OCI-LY3 (cell line): ENCODE measurements at regions not wholly inside any gene's neighbourhood (a gene's known extent, or its start where the extent isn't known, plus 50 kb on each side); places are given as distances from the start of the nearest gene placed in this dataset.

Experiments
- H2AFZ ChIP-seq: fragments of 200-600, 300-600 bp; shearing (Covaris generic); 2 replicates; pipeline ENCODE4 v1.6.0; 2014; ENCODE audit warnings: antibody characterized with exemption, low read depth, low read length
- H3K27ac ChIP-seq: fragments of 200-600, 300-600 bp; sonication (generic); 2 replicates; pipeline ENCODE4 v1.5.1; 2014; ENCODE audit warnings: mild to moderate bottlenecking, low read length, moderate library complexity, mixed read lengths
- H3K27me3 ChIP-seq: fragments of 200-600, 300-600 bp; sonication (generic); 2 replicates; pipeline ENCODE4 v1.6.1; 2014; ENCODE audit warnings: low read depth, low read length, mixed read lengths
- H3K36me3 ChIP-seq: fragments of 200-600, 300-600 bp; sonication (generic); replicated peaks from 2 replicates; pipeline ENCODE3; 2014; ENCODE audit warnings: low read depth, low read length, mixed read lengths
- H3K4me1 ChIP-seq: fragments of 300-600, 200-600 bp; sonication (generic); 2 replicates; pipeline ENCODE4 v1.6.1; 2014; ENCODE audit warnings: low read length, mixed read lengths
- H3K4me2 ChIP-seq: fragments of 200-600, 300-600 bp; sonication (generic); 2 replicates; pipeline ENCODE4 v1.6.1; 2014; ENCODE audit warnings: low read length, mixed read lengths
- H3K4me3 ChIP-seq: fragments of 300-600, 200-600 bp; sonication (generic); 2 replicates; pipeline ENCODE4 v1.5.1; 2014; ENCODE audit warnings: antibody characterized with exemption, mild to moderate bottlenecking, low read length, moderate library complexity
- H3K79me2 ChIP-seq: fragments of 300-600, 200-600 bp; shearing (Covaris generic); 2 replicates; pipeline ENCODE4 v1.6.1; 2014; ENCODE audit warnings: mild to moderate bottlenecking, low read length, mixed read lengths
- H3K9ac ChIP-seq: fragments of 300-600, 200-600 bp; shearing (Covaris generic); 2 replicates; pipeline ENCODE4 v1.6.0; 2014; ENCODE audit warnings: mild to moderate bottlenecking, low read length, moderate library complexity
- H3K9me3 ChIP-seq: fragments of 200-600, 300-600 bp; shearing (Covaris generic); 2 replicates; pipeline ENCODE4 v1.6.1; 2014; ENCODE audit warnings: low read length, mixed read lengths; ENCODE audit not compliant: insufficient read depth
- H4K20me1 ChIP-seq: fragments of 200-600, 300-600 bp; sonication (generic); 2 replicates; pipeline ENCODE4 v1.6.1; 2016; ENCODE audit warnings: low read length, mixed read lengths; ENCODE audit not compliant: insufficient read depth
- CTCF ChIP-seq: fragments of 200-600, 300-600 bp; sonication (generic); IDR thresholded peaks from 2 replicates; pipeline ENCODE4 v1.5.1; 2014; ENCODE audit warnings: antibody characterized with exemption, low read length, low read depth
- EZH2phosphoT487 ChIP-seq: fragments of 200-600 bp; shearing (Covaris generic); IDR thresholded peaks from 2 replicates; pipeline ENCODE4 v1.6.1; 2018; ENCODE audit warnings: antibody characterized with exemption, mixed run types, low read depth

DNA sequence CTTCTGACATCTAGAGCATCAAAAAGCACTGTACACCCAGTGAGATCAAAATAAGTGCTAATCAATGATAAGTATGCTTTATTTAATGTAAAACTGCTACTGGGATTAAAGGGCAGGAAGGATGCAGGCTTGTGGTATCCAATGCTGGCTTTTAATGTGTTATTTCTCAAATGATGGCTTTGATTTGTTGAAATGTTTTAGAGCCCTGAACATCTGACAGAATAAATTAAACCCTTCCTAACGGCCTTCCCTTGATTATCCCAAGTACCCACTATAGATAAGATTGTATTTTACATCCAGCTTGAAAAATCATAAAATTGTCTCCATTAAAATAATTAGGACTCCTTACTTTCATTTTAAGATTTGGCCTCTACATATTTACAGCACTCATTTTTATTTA lies 382.9 kb downstream of the HNRNPD start:
- no peaks in the 10 kb centered on the region for H4K20me1 ChIP-seq
- H3K9me3 ChIP-seq: no peaks in the 10 kb centered on the region
- no peak overlapping the region for H3K27ac ChIP-seq
- H3K79me2 ChIP-seq: no peaks in the 10 kb centered on the region
- H3K4me2 ChIP-seq: no peak overlapping the region
- H3K36me3 ChIP-seq: no peaks in the 10 kb centered on the region
- H2AFZ ChIP-seq: no peak overlapping the region
- H3K27me3 ChIP-seq: peaks cover 8% of the 10 kb centered on the region
- H3K4me3 ChIP-seq: no peak overlapping the region
- no peaks in the 10 kb centered on the region for H3K4me1 ChIP-seq
- no peak overlapping the region for H3K9ac ChIP-seq
- TF ChIP-seq CTCF: no peak
- TF ChIP-seq EZH2phosphoT487: no peak

- peaks cover 8% of the 10 kb centered on the region for H3K27me3 ChIP-seq
- TF ChIP-seq EZH2phosphoT487: no peak
- TF ChIP-seq CTCF: no peak
- H3K9ac ChIP-seq: no peak overlapping the region
- H3K9me3 ChIP-seq: no peaks in the 10 kb centered on the region
- H2AFZ ChIP-seq: no peak overlapping the region
- no peak overlapping the region for H3K4me3 ChIP-seq
- no peaks in the 10 kb centered on the region for H3K4me1 ChIP-seq
- H3K27ac ChIP-seq: no peak overlapping the region
- no peaks in the 10 kb centered on the region for H3K36me3 ChIP-seq
- no peaks in the 10 kb centered on the region for H3K79me2 ChIP-seq
- no peak overlapping the region for H3K4me2 ChIP-seq
- no peaks in the 10 kb centered on the region for H4K20me1 ChIP-seq
Observed at GRCh38 chr4:81990211-81990610, 383.6 kb downstream of the HNRNPD start.

GRCh38 chr4:81989202-81989601 lies 384.6 kb downstream of the HNRNPD start:
- Histone ChIP-seq H4K20me1 (no peaks in the 10 kb centered on the region), H3K36me3 (no peaks in the 10 kb centered on the region), H3K27me3 (peaks cover 8% of the 10 kb centered on the region), H3K4me1 (no peaks in the 10 kb centered on the region), H3K79me2 (no peaks in the 10 kb centered on the region), H3K4me3 (no peak overlapping the region), H2AFZ (no peak overlapping the region), H3K4me2 (no peak overlapping the region), H3K27ac (no peak overlapping the region), H3K9ac (no peak overlapping the region), H3K9me3 (no peaks in the 10 kb centered on the region)
- TF ChIP-seq CTCF: no peak
- TF ChIP-seq EZH2phosphoT487: no peak

DNA sequence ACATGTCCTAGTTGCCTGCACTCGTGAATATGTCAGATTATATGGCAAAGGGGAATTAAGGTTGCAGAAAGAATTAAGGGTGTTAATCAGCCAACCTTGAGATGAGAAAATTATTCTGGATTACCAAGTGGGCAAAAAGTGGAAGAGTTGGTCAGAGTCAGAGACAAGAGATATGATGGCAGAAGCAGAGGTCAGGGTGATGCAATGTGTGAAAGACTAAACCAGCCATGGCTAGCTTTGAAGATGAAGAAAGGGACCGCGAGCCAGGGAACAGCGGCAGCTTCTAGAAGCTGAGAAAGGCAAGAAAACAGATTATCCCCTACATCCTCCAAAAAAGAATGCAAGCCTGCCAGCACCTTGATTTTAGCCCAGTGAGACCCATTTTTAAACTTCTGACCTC lies 385.6 kb downstream of the HNRNPD start:
- no peak for TF ChIP-seq EZH2phosphoT487
- no peak for TF ChIP-seq CTCF
- Histone ChIP-seq H3K9ac (no peak overlapping the region), H3K4me3 (no peak overlapping the region), H3K9me3 (no peaks in the 10 kb centered on the region), H3K79me2 (no peaks in the 10 kb centered on the region), H4K20me1 (no peaks in the 10 kb centered on the region), H3K27ac (no peak overlapping the region), H3K4me1 (no peaks in the 10 kb centered on the region), H3K4me2 (no peak overlapping the region), H3K27me3 (peaks cover 8% of the 10 kb centered on the region), H2AFZ (no peak overlapping the region), H3K36me3 (no peaks in the 10 kb centered on the region)
